ENCODE measurements at regions not wholly inside any gene's neighbourhood (a gene's known extent, or its start where the extent isn't known, plus 50 kb on each side); places are given as distances from the start of the nearest gene placed in this dataset.

DNA sequence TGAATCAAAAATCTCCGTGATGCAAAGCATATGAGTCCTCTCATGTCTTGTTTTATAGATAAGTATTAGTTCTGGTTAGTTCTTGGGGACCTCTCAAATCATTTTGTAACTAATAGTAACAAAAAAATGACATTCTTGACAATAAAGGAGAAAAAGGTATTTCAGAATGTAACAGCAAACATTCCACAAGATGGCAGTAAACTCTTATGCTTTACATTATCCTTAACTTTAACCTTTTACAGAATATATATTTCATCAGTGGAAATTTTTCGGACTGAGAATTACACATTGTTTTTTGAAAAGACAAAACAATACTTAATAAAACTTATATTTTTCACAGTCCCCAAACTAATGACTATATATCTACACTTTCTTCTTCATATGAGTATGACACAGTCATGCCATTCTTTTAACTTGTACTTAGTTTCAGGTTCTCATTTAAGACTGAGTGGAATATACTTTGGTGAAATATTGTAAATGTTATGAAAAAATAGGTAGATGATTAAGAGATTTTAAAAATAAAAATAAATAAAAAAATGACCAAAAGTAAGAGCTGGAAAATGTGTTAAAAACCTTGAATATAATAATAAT, 142.9 kb upstream of the NXPH2 start:
- H3K27ac ChIP-seq, result no peak overlapping the region
- no peak overlapping the region for H3K4me3 ChIP-seq
- H3K36me3 ChIP-seq, result no peaks in the 10 kb centered on the region
- no peak for TF ChIP-seq POLR2A (IDR thresholded peaks at IDR 0.05)
- TF ChIP-seq, protein P1, sequence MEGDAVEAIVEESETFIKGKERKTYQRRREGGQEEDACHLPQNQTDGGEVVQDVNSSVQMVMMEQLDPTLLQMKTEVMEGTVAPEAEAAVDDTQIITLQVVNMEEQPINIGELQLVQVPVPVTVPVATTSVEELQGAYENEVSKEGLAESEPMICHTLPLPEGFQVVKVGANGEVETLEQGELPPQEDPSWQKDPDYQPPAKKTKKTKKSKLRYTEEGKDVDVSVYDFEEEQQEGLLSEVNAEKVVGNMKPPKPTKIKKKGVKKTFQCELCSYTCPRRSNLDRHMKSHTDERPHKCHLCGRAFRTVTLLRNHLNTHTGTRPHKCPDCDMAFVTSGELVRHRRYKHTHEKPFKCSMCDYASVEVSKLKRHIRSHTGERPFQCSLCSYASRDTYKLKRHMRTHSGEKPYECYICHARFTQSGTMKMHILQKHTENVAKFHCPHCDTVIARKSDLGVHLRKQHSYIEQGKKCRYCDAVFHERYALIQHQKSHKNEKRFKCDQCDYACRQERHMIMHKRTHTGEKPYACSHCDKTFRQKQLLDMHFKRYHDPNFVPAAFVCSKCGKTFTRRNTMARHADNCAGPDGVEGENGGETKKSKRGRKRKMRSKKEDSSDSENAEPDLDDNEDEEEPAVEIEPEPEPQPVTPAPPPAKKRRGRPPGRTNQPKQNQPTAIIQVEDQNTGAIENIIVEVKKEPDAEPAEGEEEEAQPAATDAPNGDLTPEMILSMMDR (IDR thresholded peaks at IDR 0.05), result peak in 1 of 6 experiments; percentile 10
- no peak for DNase-seq
- H3K27me3 ChIP-seq, result no peaks in the 10 kb centered on the region
- no peaks in the 10 kb centered on the region for H3K9me3 ChIP-seq
- no peaks in the 10 kb centered on the region for H3K4me1 ChIP-seq

- H3K27ac ChIP-seq, result no peak overlapping the region
- DNase-seq, result no peak
- H3K9me3 ChIP-seq, result no peaks in the 10 kb centered on the region
- no peaks in the 10 kb centered on the region for H3K36me3 ChIP-seq
- H3K4me3 ChIP-seq, result no peak overlapping the region
- no peaks in the 10 kb centered on the region for H3K27me3 ChIP-seq
- no peaks in the 10 kb centered on the region for H3K4me1 ChIP-seq
- no peak for TF ChIP-seq POLR2A (IDR thresholded peaks at IDR 0.05)
These were observed 139.0 kb upstream of the NXPH2 start for GRCh38 chr2:138919120-138919747.

- Histone ChIP-seq H3K27ac (no peak overlapping the region), H3K4me1 (no peaks in the 10 kb centered on the region), H3K27me3 (no peaks in the 10 kb centered on the region), H3K9me3 (no peaks in the 10 kb centered on the region), H3K36me3 (no peaks in the 10 kb centered on the region), H3K4me3 (no peak overlapping the region)
- TF ChIP-seq, protein P1 (IDR thresholded peaks at IDR 0.05), result no peak
- TF ChIP-seq POLR2A (IDR thresholded peaks at IDR 0.05), result no peak
- DNase-seq, result no peak
These were observed 130.2 kb upstream of the NXPH2 start for GRCh38 chr2:138910427-138910826.

- H3K36me3 ChIP-seq, result no peaks in the 10 kb centered on the region
These were observed 126.4 kb upstream of the NXPH2 start for GRCh38 chr2:138906549-138906948.

DNA sequence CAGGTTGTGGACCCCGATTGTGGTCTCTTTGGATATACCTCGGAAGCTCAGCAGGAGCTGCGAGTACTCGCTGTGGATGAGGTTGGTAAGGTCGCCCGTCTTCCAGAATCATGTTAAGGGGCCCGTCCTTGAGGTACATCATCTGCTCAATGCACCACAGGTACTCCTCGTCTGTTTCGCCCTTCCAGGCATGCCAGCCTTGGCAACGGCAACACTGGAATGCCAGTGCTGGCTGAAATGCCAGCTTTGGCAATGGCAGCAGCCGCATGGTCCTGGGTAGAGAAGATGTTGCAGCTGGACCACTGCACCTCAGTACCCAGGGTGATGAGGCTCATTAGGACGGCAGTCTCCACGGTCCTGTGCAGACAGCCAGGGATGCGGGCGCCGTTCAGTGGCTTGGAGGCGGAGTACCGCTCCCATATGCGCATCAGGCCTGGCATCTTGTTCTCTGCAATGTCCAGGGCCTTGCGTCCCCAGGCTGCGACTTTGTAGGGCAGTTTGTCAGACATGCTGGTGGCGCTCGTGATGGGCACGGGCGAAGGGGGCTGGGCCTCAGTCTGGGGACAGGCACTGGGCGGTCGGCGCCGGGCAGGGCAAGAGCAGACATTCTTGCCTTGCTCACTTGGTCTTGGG, 122.2 kb upstream of the NXPH2 start:
- Histone ChIP-seq H3K4me3 (no peak overlapping the region), H3K4me1 (no peaks in the 10 kb centered on the region), H3K9me3 (no peaks in the 10 kb centered on the region), H3K27ac (no peak overlapping the region), H3K36me3 (no peaks in the 10 kb centered on the region), H3K27me3 (no peaks in the 10 kb centered on the region)
- no peak for TF ChIP-seq POLR2A (IDR thresholded peaks at IDR 0.05)
- TF ChIP-seq, protein P1 (IDR thresholded peaks at IDR 0.05), result no peak
- DNase-seq, result no peak

More at GRCh38 chr2:138906549-138906948, 126.4 kb upstream of the NXPH2 start:
- Histone ChIP-seq H3K9me3 (no peaks in the 10 kb centered on the region), H3K27ac (no peak overlapping the region), H3K4me1 (no peaks in the 10 kb centered on the region), H3K27me3 (no peaks in the 10 kb centered on the region), H3K4me3 (no peak overlapping the region)
- no peak for DNase-seq
- no peak for TF ChIP-seq POLR2A (IDR thresholded peaks at IDR 0.05)
- TF ChIP-seq, protein P1 (IDR thresholded peaks at IDR 0.05), result no peak

GRCh38 chr2:138901530-138901929, 121.3 kb upstream of the NXPH2 start:
- no peak for DNase-seq
- Histone ChIP-seq H3K36me3 (no peaks in the 10 kb centered on the region), H3K27me3 (no peaks in the 10 kb centered on the region), H3K9me3 (no peaks in the 10 kb centered on the region), H3K4me1 (no peaks in the 10 kb centered on the region), H3K27ac (no peak overlapping the region), H3K4me3 (no peak overlapping the region)
- TF ChIP-seq, protein P1 (IDR thresholded peaks at IDR 0.05), result no peak
- TF ChIP-seq POLR2A (IDR thresholded peaks at IDR 0.05), result no peak
